Activated B cell treated with CpG ODN at 0.5 μM for 24 hours (primary cell): ENCODE measurements at regions not wholly inside any gene's neighbourhood (a gene's known extent, or its start where the extent isn't known, plus 50 kb on each side); places are given as distances from the start of the nearest gene placed in this dataset.

Experiments
- ATAC-seq: fragments of 200-7000 bp; cut with Tn5 transposase; one replicate; pipeline ENCODE4 v1.10.0; 2021; ENCODE audit warnings: low read depth, mild to moderate bottlenecking, moderate library complexity
- CTCF ChIA-PET: fragments of 350-600 bp; sonication (Branson Sonifier 250); formaldehyde crosslinking; loops from one replicate; lab custom pipeline; 2021; ENCODE audit warnings: antibody characterized with exemption; lab: Charles Lee
- POLR2A ChIA-PET: fragments of 350-600 bp; sonication (Branson Sonifier 250); formaldehyde crosslinking; loops from one replicate; lab custom pipeline; 2021; ENCODE audit warnings: antibody characterized with exemption; lab: Charles Lee
- DNase-seq: peaks from one replicate; pipeline ENCODE4 v3.0.0; 2022
- H3K27ac Mint-ChIP-seq: one replicate; pipeline ENCODE4 v1.8.0; 2020; ENCODE audit warnings: mixed read lengths
- H3K27me3 Mint-ChIP-seq: one replicate; pipeline ENCODE4 v1.8.0; 2021; ENCODE audit warnings: mixed read lengths
- H3K36me3 Mint-ChIP-seq: one replicate; pipeline ENCODE4 v1.8.0; 2021; ENCODE audit warnings: low read depth, mixed read lengths
- H3K4me1 Mint-ChIP-seq: one replicate; pipeline ENCODE4 v1.8.0; 2021; ENCODE audit warnings: mixed read lengths
- H3K4me3 Mint-ChIP-seq: one replicate; pipeline ENCODE4 v1.8.0; 2020; ENCODE audit warnings: mild to moderate bottlenecking, mixed read lengths
- H3K9me3 Mint-ChIP-seq: one replicate; pipeline ENCODE4 v1.8.0; 2020; ENCODE audit warnings: mixed read lengths
- CTCF ChIP-seq: fragments of 200-600 bp; IDR thresholded peaks from one replicate; pipeline ENCODE4 v1.8.0; 2022; ENCODE audit warnings: antibody characterized with exemption, mild to moderate bottlenecking
- intact Hi-C: fragments of 100-400 bp; cut with micrococcal nuclease; formaldehyde crosslinking; loops from one replicate; pipeline ENCODE4 v1.15.1; 2024

- ATAC-seq (no peak), DNase-seq (no peak)
- TF ChIP-seq CTCF: no peak
- ChIA-PET CTCF (no interaction called here), POLR2A (no interaction called here)
- Mint-ChIP-seq H3K27ac (no peak overlapping the region), H3K4me3 (no peak overlapping the region), H3K27me3 (no peaks in the 10 kb centered on the region), H3K36me3 (no peaks in the 10 kb centered on the region), H3K9me3 (peaks cover 13% of the 10 kb centered on the region), H3K4me1 (no peaks in the 10 kb centered on the region)
- intact Hi-C loops: no loop called here
Observed at GRCh38 chr21:20440338-20440737, 557.9 kb upstream of the NCAM2 start.

- Mint-ChIP-seq H3K4me1 (no peaks in the 10 kb centered on the region), H3K9me3 (peaks cover 7% of the 10 kb centered on the region), H3K36me3 (no peaks in the 10 kb centered on the region), H3K27me3 (no peaks in the 10 kb centered on the region), H3K27ac (no peak overlapping the region), H3K4me3 (no peak overlapping the region)
- DNase-seq (no peak), ATAC-seq (no peak)
- intact Hi-C loops: no loop called here
- no peak for TF ChIP-seq CTCF
- CTCF ChIA-PET: interaction anchor here (0.7 to 1.4 kb wide), 2 partner anchors 18 to 1944 kb away, joined by 3 to 4 read pairs; no protein-coding TSS in a partner anchor
- POLR2A ChIA-PET: no interaction called here
Observed at GRCh38 chr21:20443558-20444155, 554.6 kb upstream of the NCAM2 start.

DNA sequence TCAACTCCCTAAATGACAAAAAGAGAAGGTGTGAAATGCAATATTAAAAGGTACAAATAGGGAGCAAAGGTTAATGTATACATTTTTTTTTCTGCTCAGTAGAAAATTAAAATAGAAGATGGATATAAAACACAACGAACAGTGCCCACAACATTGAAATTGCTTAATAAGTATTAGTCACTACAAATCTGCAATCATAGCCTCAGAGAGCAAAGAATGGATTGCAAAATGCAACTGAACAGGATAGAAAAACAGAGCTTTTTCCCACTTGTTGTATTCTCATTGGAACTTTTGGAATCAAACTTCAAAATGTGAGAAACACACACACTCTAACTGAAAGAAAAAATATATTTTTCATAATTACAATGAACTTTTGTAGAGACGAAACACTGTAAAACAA lies 552.2 kb upstream of the NCAM2 start:
- DNase-seq: no peak
- Mint-ChIP-seq H3K27me3 (no peaks in the 10 kb centered on the region), H3K4me1 (no peaks in the 10 kb centered on the region), H3K9me3 (peaks cover 7% of the 10 kb centered on the region), H3K4me3 (no peak overlapping the region), H3K36me3 (no peaks in the 10 kb centered on the region), H3K27ac (no peak overlapping the region)
- ChIA-PET POLR2A (no interaction called here), CTCF (no interaction called here)
- no peak for ATAC-seq
- intact Hi-C loops: no loop called here
- no peak for TF ChIP-seq CTCF

DNA sequence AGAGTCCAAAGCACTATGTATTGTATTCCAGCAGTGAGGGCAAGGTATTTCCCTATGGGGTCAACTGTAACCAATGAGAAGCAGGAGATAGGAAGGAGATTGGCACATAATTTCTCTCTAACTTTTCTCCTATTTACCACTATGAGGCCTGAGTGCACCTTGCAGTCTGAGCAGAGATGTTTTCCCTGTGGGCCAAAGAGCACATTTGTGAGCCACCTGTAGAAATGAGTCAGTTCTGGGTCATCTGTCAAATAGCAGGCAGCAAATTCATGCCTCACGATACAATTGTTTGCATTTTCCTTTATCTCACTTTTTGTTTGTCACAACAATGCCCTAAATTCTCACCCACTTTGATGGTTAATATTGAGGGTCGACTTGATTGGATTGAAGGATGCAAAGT lies 547.2 kb upstream of the NCAM2 start:
- no peak for TF ChIP-seq CTCF
- ATAC-seq (no peak), DNase-seq (no peak)
- no peak overlapping the region for H3K4me3 Mint-ChIP-seq
- no peaks in the 10 kb centered on the region for H3K36me3 Mint-ChIP-seq
- ChIA-PET POLR2A (no interaction called here), CTCF (no interaction called here)
- no peaks in the 10 kb centered on the region for H3K4me1 Mint-ChIP-seq
- intact Hi-C loops: no loop called here
- no peaks in the 10 kb centered on the region for H3K9me3 Mint-ChIP-seq
- no peaks in the 10 kb centered on the region for H3K27me3 Mint-ChIP-seq
- H3K27ac Mint-ChIP-seq: no peak overlapping the region

DNA sequence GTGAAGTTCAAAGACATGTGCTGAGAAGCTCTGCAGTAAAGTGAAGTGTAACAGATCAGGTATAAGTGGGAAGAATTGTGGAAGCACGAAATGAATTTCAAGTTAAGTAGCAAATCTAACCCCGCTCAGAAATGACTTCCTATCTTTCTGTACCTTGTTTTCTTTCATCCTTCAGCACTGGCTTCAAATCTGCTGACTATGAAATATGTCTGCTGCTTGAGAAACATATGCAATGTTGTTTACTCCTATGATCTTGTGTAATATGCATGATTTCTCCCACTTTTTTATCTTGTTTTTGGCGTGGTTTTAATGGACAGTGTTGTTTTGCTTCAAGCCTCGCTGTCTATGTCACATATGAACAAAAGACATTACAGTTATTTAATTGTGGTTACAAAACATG lies 545.3 kb upstream of the NCAM2 start:
- POLR2A ChIA-PET: no interaction called here
- no peak for TF ChIP-seq CTCF
- H3K27ac Mint-ChIP-seq: no peak overlapping the region
- CTCF ChIA-PET: no interaction called here
- intact Hi-C loops: no loop called here
- H3K27me3 Mint-ChIP-seq: no peaks in the 10 kb centered on the region
- no peak overlapping the region for H3K4me3 Mint-ChIP-seq
- no peaks in the 10 kb centered on the region for H3K36me3 Mint-ChIP-seq
- no peaks in the 10 kb centered on the region for H3K9me3 Mint-ChIP-seq
- H3K4me1 Mint-ChIP-seq: no peaks in the 10 kb centered on the region
- DNase-seq (no peak), ATAC-seq (no peak)
